Tibial nerve (tissue), 4 donors: ENCODE measurements at regions not wholly inside any gene's neighbourhood (a gene's known extent, or its start where the extent isn't known, plus 50 kb on each side); places are given as distances from the start of the nearest gene placed in this dataset.

Experiments
- DNase-seq, 2 donors: peaks; one replicate each; pipeline ENCODE4 v3.0.0-alpha.2; 2019; ENCODE audit warnings: low spot score in 2 of 2
- H3K27ac ChIP-seq, 4 donors: fragments of 200-600 bp; sonication (generic) in 3 of 4; one replicate each; pipeline ENCODE4 v1.5.1; 2017 to 2019; ENCODE audit warnings: mild to moderate bottlenecking in 1 of 4
- H3K27me3 ChIP-seq, 2 donors: fragments of 200-600 bp; sonication (generic) in 1 of 2; one replicate each; pipeline versions ENCODE4 v1.5.1 to v1.6.0; 2017 to 2019
- H3K36me3 ChIP-seq, 3 donors: fragments of 200-600 bp; sonication (generic); one replicate each; pipeline ENCODE4 v1.5.1; 2018 to 2019
- H3K4me1 ChIP-seq, 4 donors: fragments of 200-600 bp; sonication (generic) in 3 of 4; one replicate each; pipeline ENCODE4 v1.5.1; 2017 to 2019
- H3K4me3 ChIP-seq, 4 donors: fragments of 200-600 bp; sonication (generic) in 3 of 4; one replicate each; pipeline ENCODE4 v1.5.1; 2017 to 2019; ENCODE audit warnings: mild to moderate bottlenecking in 1 of 4, moderate library complexity in 1 of 4
- H3K9me3 ChIP-seq, 4 donors: fragments of 200-600 bp; sonication (generic) in 3 of 4; one replicate each; pipeline ENCODE4 v1.5.1; 2017 to 2019
- EP300 ChIP-seq, 2 donors: sonication (generic); formaldehyde crosslinking; IDR thresholded peaks; one replicate each; pipeline ENCODE4 v1.6.1; 2017; ENCODE audit warnings: antibody characterized with exemption in 2 of 2, mild to moderate bottlenecking in 1 of 2
- POLR2A ChIP-seq, 2 donors: fragments of 450-650 bp; IDR thresholded peaks; one replicate each; pipeline ENCODE4 v1.6.1; 2017; ENCODE audit warnings: antibody characterized with exemption in 2 of 2, mild to moderate bottlenecking in 2 of 2, moderate library complexity in 2 of 2
- WGBS, 2 donors: methylation state at CpG; one replicate each; pipeline ENCODE4 v1.1.5; 2018; 5-methylcytosine and 5-hydroxymethylcytosine counted together
- TF ChIP-seq, protein P1 (sequence below), 5 experiments: fragments of 200-600 bp in 3 of 5; fragments of 450-650 bp in 2 of 5; sonication (generic) in 3 of 5; IDR thresholded peaks; one replicate each; pipeline ENCODE4 v1.5.1; 2016 to 2019; ENCODE audit warnings: antibody characterized with exemption in 5 of 5, mild to moderate bottlenecking in 3 of 5, moderate library complexity in 2 of 5

GRCh38 chr5:138661291-138661960 lies 86.2 kb upstream of the HSPA9 start:
- Histone ChIP-seq H3K9me3 (no peaks in the 10 kb centered on the region), H3K4me3 (no peak overlapping the region), H3K27me3 (no peaks in the 10 kb centered on the region), H3K36me3 (no peaks in the 10 kb centered on the region), H3K27ac (no peak overlapping the region), H3K4me1 (peaks cover 0 to 29% (median 6%) of the 10 kb centered on the region in 4 donors)
- no peak for TF ChIP-seq POLR2A (IDR thresholded peaks at IDR 0.05)
- TF ChIP-seq EP300 (IDR thresholded peaks at IDR 0.05) = no peak
- TF ChIP-seq, protein P1, sequence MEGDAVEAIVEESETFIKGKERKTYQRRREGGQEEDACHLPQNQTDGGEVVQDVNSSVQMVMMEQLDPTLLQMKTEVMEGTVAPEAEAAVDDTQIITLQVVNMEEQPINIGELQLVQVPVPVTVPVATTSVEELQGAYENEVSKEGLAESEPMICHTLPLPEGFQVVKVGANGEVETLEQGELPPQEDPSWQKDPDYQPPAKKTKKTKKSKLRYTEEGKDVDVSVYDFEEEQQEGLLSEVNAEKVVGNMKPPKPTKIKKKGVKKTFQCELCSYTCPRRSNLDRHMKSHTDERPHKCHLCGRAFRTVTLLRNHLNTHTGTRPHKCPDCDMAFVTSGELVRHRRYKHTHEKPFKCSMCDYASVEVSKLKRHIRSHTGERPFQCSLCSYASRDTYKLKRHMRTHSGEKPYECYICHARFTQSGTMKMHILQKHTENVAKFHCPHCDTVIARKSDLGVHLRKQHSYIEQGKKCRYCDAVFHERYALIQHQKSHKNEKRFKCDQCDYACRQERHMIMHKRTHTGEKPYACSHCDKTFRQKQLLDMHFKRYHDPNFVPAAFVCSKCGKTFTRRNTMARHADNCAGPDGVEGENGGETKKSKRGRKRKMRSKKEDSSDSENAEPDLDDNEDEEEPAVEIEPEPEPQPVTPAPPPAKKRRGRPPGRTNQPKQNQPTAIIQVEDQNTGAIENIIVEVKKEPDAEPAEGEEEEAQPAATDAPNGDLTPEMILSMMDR (IDR thresholded peaks at IDR 0.05) = no peak
- DNase-seq = no peak
- WGBS, 2 donors = 91 to 92% methylated on average over 19 of the region's 19 CpGs

DNA sequence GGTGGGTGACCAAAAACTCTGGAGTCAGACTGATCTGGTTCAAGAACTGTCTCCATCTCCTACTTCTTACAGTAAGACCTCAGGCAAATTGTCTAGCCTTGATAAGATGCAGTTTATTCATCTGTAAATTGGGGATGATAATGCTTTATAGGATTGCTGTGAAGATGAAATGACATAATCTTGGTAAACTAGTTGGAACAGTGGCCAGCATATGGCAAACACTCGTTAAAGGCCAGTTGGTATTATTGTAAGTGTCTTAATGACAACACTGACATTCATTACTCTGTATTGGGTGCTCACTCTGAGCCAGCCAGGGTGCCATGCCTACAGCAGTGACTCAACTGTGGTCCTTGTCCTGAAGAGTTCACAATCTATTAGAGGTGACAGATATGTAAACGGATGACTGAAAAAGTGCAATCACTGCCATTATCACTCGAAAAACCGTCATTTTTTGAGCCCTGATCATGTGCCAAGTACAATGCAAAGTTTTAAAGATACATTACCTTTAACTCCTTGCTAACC lies 84.9 kb upstream of the HSPA9 start:
- no peaks in the 10 kb centered on the region for H3K36me3 ChIP-seq
- H3K27ac ChIP-seq = no peak overlapping the region
- no peak for DNase-seq
- H3K27me3 ChIP-seq = no peaks in the 10 kb centered on the region
- TF ChIP-seq POLR2A (IDR thresholded peaks at IDR 0.05) (no peak), EP300 (IDR thresholded peaks at IDR 0.05) (no peak)
- TF ChIP-seq, protein P1 (IDR thresholded peaks at IDR 0.05) = no peak
- H3K4me1 ChIP-seq = peaks cover 0 to 39% (median 9%) of the 10 kb centered on the region in 4 donors
- no peaks in the 10 kb centered on the region for H3K9me3 ChIP-seq
- WGBS, 2 donors = 46 to 50% methylated on average over 4 of the region's 4 CpGs
- H3K4me3 ChIP-seq = no peak overlapping the region

DNA sequence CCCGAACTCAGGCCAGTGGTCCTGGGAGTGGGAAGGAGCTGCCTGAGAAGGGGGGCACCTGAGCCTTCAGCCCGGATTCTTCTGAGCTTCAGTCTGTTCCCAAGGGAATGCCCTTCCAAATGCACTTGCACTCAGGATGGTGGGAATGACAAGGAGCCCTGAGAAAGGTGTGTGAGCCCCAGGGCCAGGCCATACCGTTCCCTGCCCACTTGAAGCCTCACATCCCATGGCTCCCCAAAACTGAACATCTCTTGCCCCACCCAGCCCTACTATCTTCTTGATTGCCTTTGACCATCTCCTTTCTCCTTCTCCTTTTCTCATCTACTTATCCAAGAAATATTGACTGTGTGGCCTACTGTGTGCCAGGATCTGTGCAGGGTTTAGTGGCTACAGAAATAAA lies 84.4 kb upstream of the HSPA9 start:
- Histone ChIP-seq H3K4me3 (no peak overlapping the region), H3K27ac (no peak overlapping the region), H3K27me3 (no peaks in the 10 kb centered on the region), H3K36me3 (no peaks in the 10 kb centered on the region), H3K4me1 (peaks cover 0 to 45% (median 11%) of the 10 kb centered on the region in 4 donors), H3K9me3 (no peaks in the 10 kb centered on the region)
- no peak for TF ChIP-seq EP300 (IDR thresholded peaks at IDR 0.05)
- TF ChIP-seq POLR2A (IDR thresholded peaks at IDR 0.05) = no peak
- TF ChIP-seq, protein P1 (IDR thresholded peaks at IDR 0.05) = no peak
- WGBS, 2 donors = 74 to 76% methylated on average over 2 to 3 of the region's 3 CpGs
- no peak for DNase-seq

- no peaks in the 10 kb centered on the region for H3K27me3 ChIP-seq
- no peak for TF ChIP-seq EP300 (IDR thresholded peaks at IDR 0.05)
- TF ChIP-seq, protein P1 (IDR thresholded peaks at IDR 0.05) = no peak
- no peak for TF ChIP-seq POLR2A (IDR thresholded peaks at IDR 0.05)
- no peaks in the 10 kb centered on the region for H3K36me3 ChIP-seq
- no peaks in the 10 kb centered on the region for H3K9me3 ChIP-seq
- WGBS, 2 donors = 77 to 84% methylated on average over 3 of the region's 3 CpGs
- no peak for DNase-seq
- peaks cover 0 to 49% (median 12%) of the 10 kb centered on the region in 4 donors for H3K4me1 ChIP-seq
- H3K27ac ChIP-seq = no peak overlapping the region
- H3K4me3 ChIP-seq = no peak overlapping the region
These were observed 83.9 kb upstream of the HSPA9 start for GRCh38 chr5:138659121-138659520.

GRCh38 chr5:138658676-138659075 lies 83.5 kb upstream of the HSPA9 start:
- H3K4me1 ChIP-seq = peaks cover 0 to 52% (median 12%) of the 10 kb centered on the region in 4 donors
- no peak overlapping the region for H3K27ac ChIP-seq
- H3K36me3 ChIP-seq = no peaks in the 10 kb centered on the region
- H3K4me3 ChIP-seq = no peak overlapping the region
- TF ChIP-seq, protein P1 (IDR thresholded peaks at IDR 0.05) = no peak
- no peak for TF ChIP-seq EP300 (IDR thresholded peaks at IDR 0.05)
- TF ChIP-seq POLR2A (IDR thresholded peaks at IDR 0.05) = no peak
- H3K9me3 ChIP-seq = no peaks in the 10 kb centered on the region
- 90 to 91% methylated on average over 6 of the region's 6 CpGs for WGBS, 2 donors
- no peaks in the 10 kb centered on the region for H3K27me3 ChIP-seq
- DNase-seq = no peak
